Panc1 (cell line): ENCODE measurements at regions not wholly inside any gene's neighbourhood (a gene's known extent, or its start where the extent isn't known, plus 50 kb on each side); places are given as distances from the start of the nearest gene placed in this dataset.

Source experiments
- ATAC-seq: fragments of 200-7000 bp; cut with Tn5 transposase; 2 replicates; pipeline ENCODE4 v1.9.1; 2020; ENCODE audit warnings: mild to moderate bottlenecking, moderate library complexity
- BruUV-seq: library from RNA; stranded (reverse); fragments of 400-500 nt; replicated peaks from 2 replicates; lab custom pipeline; 2021; lab: Mats Ljungman, UMichigan
- CTCF ChIA-PET: fragments of 300-600 bp; sonication (Branson Sonifier 250); formaldehyde crosslinking; loops from one replicate; lab custom pipeline; 2022; ENCODE audit warnings: antibody characterized with exemption; lab: Charles Lee
- POLR2A ChIA-PET: fragments of 300-600 bp; sonication (Branson Sonifier 250); formaldehyde crosslinking; loops from one replicate; lab custom pipeline; 2022; ENCODE audit warnings: antibody characterized with exemption; lab: Charles Lee
- DNase-seq: peaks from one replicate; pipeline ENCODE4 v3.0.0-alpha.2; 2010; ENCODE audit warnings: low read depth, low spot score
- H3K27ac ChIP-seq: 2 replicates; pipeline ENCODE4 v1.5.1; 2011; ENCODE audit warnings: mild to moderate bottlenecking, low read length, inconsistent platforms
- H3K27me3 ChIP-seq: fragments of 200-500 bp; sonication (Bioruptor generic); 2 replicates; pipeline ENCODE4 v1.6.0; 2014; ENCODE audit warnings: low read length, inconsistent platforms; ENCODE audit not compliant: control insufficient read depth, insufficient read depth
- H3K36me3 ChIP-seq: fragments of 200-500 bp; sonication (Bioruptor generic); 2 replicates; pipeline ENCODE4 v1.5.1; 2014; ENCODE audit warnings: inconsistent platforms, mild to moderate bottlenecking, low read length, moderate library complexity; ENCODE audit not compliant: control insufficient read depth, insufficient read depth
- H3K4me1 ChIP-seq: 2 replicates; pipeline ENCODE4 v1.5.1; 2011; ENCODE audit warnings: inconsistent platforms, mild to moderate bottlenecking, low read length, moderate library complexity; ENCODE audit not compliant: control insufficient read depth, insufficient read depth
- H3K4me3 ChIP-seq, 2 experiments: 2 replicates each; pipeline ENCODE4 v1.5.1; 2011 to 2012; ENCODE audit warnings: low read depth in 2 of 2, low read length in 2 of 2, mild to moderate bottlenecking in 2 of 2, inconsistent platforms in 1 of 2, moderate library complexity in 1 of 2
- H3K9me3 ChIP-seq: fragments of 200-500 bp; sonication (Bioruptor generic); 2 replicates; pipeline ENCODE4 v1.5.1; 2014; ENCODE audit warnings: low read depth, mild to moderate bottlenecking, inconsistent platforms, low read length, moderate library complexity; ENCODE audit not compliant: control insufficient read depth, insufficient read depth
- CTCF ChIP-seq: fragments of 450-650 bp; IDR thresholded peaks from 2 replicates; pipeline ENCODE4 v1.5.1; 2017; ENCODE audit warnings: mild to moderate bottlenecking
- POLR2AphosphoS5 ChIP-seq: IDR thresholded peaks from 2 replicates; pipeline ENCODE4 v1.6.1; 2012; ENCODE audit warnings: mild to moderate bottlenecking, low read depth, low read length, moderate library complexity
- REST ChIP-seq, 2 experiments: IDR thresholded peaks; 2 replicates each; pipeline ENCODE4 v1.6.1; 2011 to 2012; ENCODE audit warnings: low read depth in 2 of 2, control low read depth in 1 of 2, low read length in 1 of 2, mild to moderate bottlenecking in 1 of 2, moderate library complexity in 1 of 2; ENCODE audit not compliant: insufficient read depth in 1 of 2
- SIN3A ChIP-seq: IDR thresholded peaks from 2 replicates; pipeline ENCODE4 v1.6.1; 2012; ENCODE audit warnings: low read depth, mild to moderate bottlenecking, low read length, moderate library complexity, borderline replicate concordance; ENCODE audit not compliant: insufficient read depth
- TCF7L2 ChIP-seq: IDR thresholded peaks from 2 replicates; pipeline ENCODE4 v1.6.1; 2011; ENCODE audit warnings: mild to moderate bottlenecking, low read depth, low read length, inconsistent platforms
- in situ Hi-C: cut with HindIII; loops from 2 replicates; pipeline ENCODE4 v1.10.0; 2016; ENCODE audit warnings: low sequenced_read_pairs, low pct_unique_long_range_greater_than_20kb
- intact Hi-C: fragments of 100-400 bp; cut with micrococcal nuclease; formaldehyde crosslinking; loops from one replicate; pipeline ENCODE4 v1.10.0; 2022; ENCODE audit not compliant: unreplicated experiment

GRCh38 chrX:42392846-42393245, 385.1 kb downstream of the PPP1R2C start:
- no peak for TF ChIP-seq CTCF
- TF ChIP-seq POLR2AphosphoS5: no peak
- no peak for TF ChIP-seq TCF7L2
- no peak for TF ChIP-seq REST (IDR thresholded peaks at IDR 0.05; ENCODE audit: insufficient read depth in 1 of 2, low read depth in 2 of 2, low read length in 1 of 2)
- TF ChIP-seq SIN3A: no peak
- Histone ChIP-seq H3K9me3 (no peaks in the 10 kb centered on the region), H3K36me3 (no peaks in the 10 kb centered on the region), H3K27me3 (no peaks in the 10 kb centered on the region), H3K4me1 (no peaks in the 10 kb centered on the region), H3K4me3 (no peak overlapping the region), H3K27ac (no peak overlapping the region)
- intact Hi-C loops: no loop called here
- DNase-seq (no peak), ATAC-seq (no peak)
- in situ Hi-C loops: no loop called here
- BruUV-seq: no TSS peak
- ChIA-PET POLR2A (no interaction called here), CTCF (no interaction called here)

- ATAC-seq: no peak
- CTCF ChIA-PET: no interaction called here
- H3K27me3 ChIP-seq: no peaks in the 10 kb centered on the region
Measured at GRCh38 chrX:42386681-42387080, 391.3 kb downstream of the PPP1R2C start.

More at GRCh38 chrX:42386681-42387080, 391.3 kb downstream of the PPP1R2C start:
- BruUV-seq: no TSS peak
- H3K9me3 ChIP-seq: no peaks in the 10 kb centered on the region
- intact Hi-C loops: no loop called here
- no peak for TF ChIP-seq TCF7L2
- no peak for TF ChIP-seq POLR2AphosphoS5
- TF ChIP-seq SIN3A: no peak
- no peak for TF ChIP-seq CTCF
- no peak for TF ChIP-seq REST (IDR thresholded peaks at IDR 0.05; ENCODE audit: insufficient read depth in 1 of 2, low read depth in 2 of 2, low read length in 1 of 2)
- no peak overlapping the region for H3K4me3 ChIP-seq
- no peak for DNase-seq
- POLR2A ChIA-PET: no interaction called here
- no peak overlapping the region for H3K27ac ChIP-seq
- in situ Hi-C loops: no loop called here
- H3K4me1 ChIP-seq: no peaks in the 10 kb centered on the region
- no peaks in the 10 kb centered on the region for H3K36me3 ChIP-seq
